Natural killer cell (primary cell): ENCODE measurements at regions not wholly inside any gene's neighbourhood (a gene's known extent, or its start where the extent isn't known, plus 50 kb on each side); places are given as distances from the start of the nearest gene placed in this dataset.
A peak's percentile ranks its signal among the peaks of the same experiment; 100 is the strongest.
"Not testable (repeated sequence)": the region's sequence is repeated elsewhere in the genome, so short reads cannot be mapped to it uniquely, and the experiment has no call there.

ENCODE experiments used
- ATAC-seq, 3 donors: fragments of 150-1000 bp in 2 of 3; fragments of 200-7000 bp in 1 of 3; cut with Tn5 transposase; 1 replicate in 1 of 3; 2 replicates in 2 of 3; pipeline ENCODE4 v1.10.0; 2021; ENCODE audit warnings: mild to moderate bottlenecking in 2 of 3, moderate library complexity in 2 of 3
- DNase-seq, 2 donors: peaks; one replicate each; pipeline versions ENCODE4 v3.0.0 to v3.0.0-alpha.2; 2013 to 2021; ENCODE audit warnings: mixed read lengths in 1 of 2
- H3K27ac ChIP-seq: one replicate; pipeline ENCODE4 v1.5.1; 2013; ENCODE audit warnings: mild to moderate bottlenecking, low read length
- H3K27me3 ChIP-seq: one replicate; pipeline ENCODE4 v1.6.1; 2013; ENCODE audit warnings: low read length; ENCODE audit not compliant: control insufficient read depth, insufficient read depth
- H3K36me3 ChIP-seq: one replicate; pipeline ENCODE4 v1.6.1; 2013; ENCODE audit warnings: low read length; ENCODE audit not compliant: control insufficient read depth, insufficient read depth
- H3K4me1 ChIP-seq: one replicate; pipeline ENCODE4 v1.6.1; 2013; ENCODE audit warnings: low read length; ENCODE audit not compliant: control insufficient read depth, insufficient read depth
- H3K4me3 ChIP-seq: one replicate; pipeline ENCODE4 v1.5.1; 2013; ENCODE audit warnings: low read length
- H3K9me3 ChIP-seq: one replicate; pipeline ENCODE4 v1.6.1; 2013; ENCODE audit warnings: low read length; ENCODE audit not compliant: control insufficient read depth, insufficient read depth
- H3K27ac Mint-ChIP-seq, 2 donors: one replicate each; pipeline ENCODE4 v1.8.0; 2022; ENCODE audit warnings: mild to moderate bottlenecking in 2 of 2, mixed read lengths in 2 of 2, moderate library complexity in 1 of 2
- H3K27me3 Mint-ChIP-seq, 2 donors: one replicate each; pipeline ENCODE4 v1.8.0; 2022; ENCODE audit warnings: low read depth in 2 of 2, mixed read lengths in 2 of 2
- H3K36me3 Mint-ChIP-seq: one replicate; pipeline ENCODE4 v1.8.0; 2022; ENCODE audit warnings: mixed read lengths
- H3K4me1 Mint-ChIP-seq, 2 donors: one replicate each; pipeline ENCODE4 v1.8.0; 2022; ENCODE audit warnings: mixed read lengths in 2 of 2
- H3K4me3 Mint-ChIP-seq: one replicate; pipeline ENCODE4 v1.8.0; 2022; ENCODE audit warnings: mild to moderate bottlenecking, moderate library complexity, mixed read lengths
- H3K9me3 Mint-ChIP-seq, 2 donors: one replicate each; pipeline ENCODE4 v1.8.0; 2022; ENCODE audit warnings: mixed read lengths in 2 of 2
- CTCF ChIP-seq: fragments of 200-600 bp; IDR thresholded peaks from one replicate; pipeline ENCODE4 v1.8.0; 2022; ENCODE audit warnings: antibody characterized with exemption
- WGBS: methylation state at CpG from one replicate; pipeline ENCODE4 v1.1.7; 2013; ENCODE audit warnings: missing lambda C conversion rate; ENCODE audit not compliant: insufficient coverage; 5-methylcytosine and 5-hydroxymethylcytosine counted together
- intact Hi-C: fragments of 100-400 bp; cut with micrococcal nuclease; formaldehyde crosslinking; loops from one replicate; pipeline ENCODE4 v1.14.2; 2022

- DNase-seq, H3K27me3 ChIP-seq, H3K36me3 Mint-ChIP-seq, H3K27ac Mint-ChIP-seq, H3K27ac ChIP-seq, H3K4me1 ChIP-seq, ATAC-seq, H3K4me3 Mint-ChIP-seq, H3K4me3 ChIP-seq, intact Hi-C loops, H3K4me1 Mint-ChIP-seq, H3K36me3 ChIP-seq, H3K9me3 Mint-ChIP-seq, H3K9me3 ChIP-seq, H3K27me3 Mint-ChIP-seq: not testable (repeated sequence)
- WGBS, result 100% methylated on average over 2 of the region's 12 CpGs
These were observed 115.6 kb upstream of the PRKX start for GRCh38 chrX:3829041-3829531.

- H3K4me1 Mint-ChIP-seq, H3K4me3 ChIP-seq, intact Hi-C loops, H3K27me3 Mint-ChIP-seq, H3K36me3 Mint-ChIP-seq, H3K4me3 Mint-ChIP-seq, H3K4me1 ChIP-seq, H3K27ac Mint-ChIP-seq, H3K36me3 ChIP-seq, DNase-seq, H3K27me3 ChIP-seq, H3K9me3 Mint-ChIP-seq, ATAC-seq, H3K9me3 ChIP-seq, H3K27ac ChIP-seq: not testable (repeated sequence)
- 67% methylated on average over 3 of the region's 20 CpGs for WGBS
These were observed 115.1 kb upstream of the PRKX start for GRCh38 chrX:3828378-3829040.

GRCh38 chrX:3824008-3824407 is 110.6 kb upstream of the PRKX start:
- ATAC-seq, H3K27me3 Mint-ChIP-seq, H3K27ac Mint-ChIP-seq, H3K4me3 ChIP-seq, H3K27ac ChIP-seq, H3K4me3 Mint-ChIP-seq, DNase-seq, H3K4me1 ChIP-seq, H3K36me3 Mint-ChIP-seq, H3K27me3 ChIP-seq, intact Hi-C loops, H3K9me3 Mint-ChIP-seq, H3K36me3 ChIP-seq, H3K9me3 ChIP-seq, H3K4me1 Mint-ChIP-seq: not testable (repeated sequence)
- WGBS, result no CpG with 5 or more reads among the region's 5 CpGs

- DNase-seq (no peak), ATAC-seq (no peak)
- Mint-ChIP-seq H3K27me3 (no peaks in the 10 kb centered on the region), H3K9me3 (no peaks in the 10 kb centered on the region), H3K27ac (no peak overlapping the region), H3K4me3 (no peak overlapping the region), H3K4me1 (peaks cover 0 to 6% of the 10 kb centered on the region in 2 donors), H3K36me3 (no peaks in the 10 kb centered on the region)
- H3K27me3 ChIP-seq, result no peaks in the 10 kb centered on the region
- H3K36me3 ChIP-seq, result peaks cover 1% of the 10 kb centered on the region
- H3K4me3 ChIP-seq, result no peak overlapping the region
- WGBS, result 100% methylated on average over 4 of the region's 4 CpGs
- H3K9me3 ChIP-seq, result no peaks in the 10 kb centered on the region
- intact Hi-C loops, result no loop called here
- H3K4me1 ChIP-seq, result peaks cover 13% of the 10 kb centered on the region
- no peak for TF ChIP-seq CTCF
- H3K27ac ChIP-seq, result no peak overlapping the region
These were observed 106.7 kb upstream of the PRKX start for GRCh38 chrX:3820167-3820566.

- H3K27me3 ChIP-seq, H3K27me3 Mint-ChIP-seq, H3K9me3 ChIP-seq, ATAC-seq, H3K4me3 Mint-ChIP-seq, H3K4me3 ChIP-seq, DNase-seq, H3K36me3 ChIP-seq, H3K9me3 Mint-ChIP-seq, H3K27ac ChIP-seq, H3K4me1 Mint-ChIP-seq, intact Hi-C loops, H3K36me3 Mint-ChIP-seq: not testable (repeated sequence)
- H3K4me1 ChIP-seq, result peaks cover 22% of the 10 kb centered on the region
- 93% methylated on average over 4 of the region's 5 CpGs for WGBS
- peak overlapping the region; percentile 79 to 96 for H3K27ac Mint-ChIP-seq
These were observed 104.0 kb upstream of the PRKX start for GRCh38 chrX:3817480-3817879.
